Neuronal stem cell (in vitro differentiated cells): ENCODE measurements at regions not wholly inside any gene's neighbourhood (a gene's known extent, or its start where the extent isn't known, plus 50 kb on each side); places are given as distances from the start of the nearest gene placed in this dataset.

ENCODE experiments used
- DNase-seq: peaks from one replicate; pipeline ENCODE4 v3.0.0-alpha.2; 2013; ENCODE audit warnings: low spot score
- H2AFZ ChIP-seq: one replicate; pipeline ENCODE4 v1.6.1; 2013; ENCODE audit warnings: mild to moderate bottlenecking, low read length, inconsistent platforms
- H2AK5ac ChIP-seq: 2 replicates; pipeline ENCODE4 v1.6.1; 2013; ENCODE audit warnings: low read depth, mild to moderate bottlenecking, inconsistent platforms, low read length, moderate library complexity, mixed read lengths
- H2BK120ac ChIP-seq: 2 replicates; pipeline ENCODE4 v1.6.1; 2013; ENCODE audit warnings: low read depth, mild to moderate bottlenecking, inconsistent platforms, low read length, moderate library complexity, mixed read lengths
- H2BK12ac ChIP-seq: one replicate; pipeline ENCODE4 v1.6.1; 2013; ENCODE audit warnings: low read length, inconsistent platforms
- H2BK15ac ChIP-seq: 2 replicates; pipeline ENCODE4 v1.6.1; 2013; ENCODE audit warnings: mild to moderate bottlenecking, low read length, inconsistent platforms, mixed read lengths
- H2BK5ac ChIP-seq: one replicate; pipeline ENCODE4 v1.6.1; 2013; ENCODE audit warnings: inconsistent platforms, mild to moderate bottlenecking, low read length, moderate library complexity
- H3K14ac ChIP-seq: one replicate; pipeline ENCODE4 v1.6.1; 2013; ENCODE audit warnings: low read length, inconsistent platforms
- H3K18ac ChIP-seq: 2 replicates; pipeline ENCODE4 v1.6.1; 2013; ENCODE audit warnings: low read length, inconsistent platforms
- H3K23ac ChIP-seq: 2 replicates; pipeline ENCODE4 v1.6.1; 2013; ENCODE audit warnings: low read depth, mild to moderate bottlenecking, mixed read lengths, low read length, inconsistent platforms; ENCODE audit not compliant: poor library complexity
- H3K27ac ChIP-seq: replicated peaks from 3 replicates; pipeline ENCODE4 v1.5.1; 2013; ENCODE audit warnings: low read length, inconsistent platforms
- H3K27me3 ChIP-seq, 3 experiments: 2 replicates each; pipeline ENCODE4 v1.6.1; 2013; ENCODE audit warnings: low read length in 3 of 3, mild to moderate bottlenecking in 2 of 3, inconsistent platforms in 1 of 3, low read depth in 1 of 3, mixed read lengths in 1 of 3, moderate library complexity in 1 of 3; ENCODE audit not compliant: control insufficient read depth in 3 of 3, insufficient read depth in 3 of 3
- H3K36me3 ChIP-seq, 2 donors: replicated peaks in 1 of 2; 2 replicates each; pipeline ENCODE4 v1.6.1; 2013; ENCODE audit warnings: low read length in 2 of 2; ENCODE audit not compliant: control insufficient read depth in 2 of 2, insufficient read depth in 2 of 2
- H3K4ac ChIP-seq: 2 replicates; pipeline ENCODE4 v1.6.1; 2013; ENCODE audit warnings: inconsistent platforms, mild to moderate bottlenecking, low read length, moderate library complexity
- H3K4me1 ChIP-seq, 2 donors: 1 replicate in 1 of 2; 2 replicates in 1 of 2; pipeline ENCODE4 v1.6.1; 2013; ENCODE audit warnings: low read length in 2 of 2, low read depth in 1 of 2; ENCODE audit not compliant: control insufficient read depth in 2 of 2, insufficient read depth in 1 of 2
- H3K4me2 ChIP-seq: one replicate; pipeline ENCODE4 v1.6.1; 2013; ENCODE audit warnings: mild to moderate bottlenecking, low read length, inconsistent platforms; ENCODE audit not compliant: insufficient read depth, poor library complexity, severe bottlenecking
- H3K4me3 ChIP-seq, 2 donors: 2 replicates each; pipeline ENCODE4 v1.5.1; 2013; ENCODE audit warnings: low read length in 2 of 2, mild to moderate bottlenecking in 2 of 2, inconsistent platforms in 1 of 2, moderate library complexity in 1 of 2
- H3K79me1 ChIP-seq: one replicate; pipeline ENCODE4 v1.6.1; 2013; ENCODE audit warnings: low read depth, mild to moderate bottlenecking, inconsistent platforms, low read length, moderate library complexity
- H3K9ac ChIP-seq: one replicate; pipeline ENCODE4 v1.6.1; 2013; ENCODE audit warnings: mild to moderate bottlenecking, low read depth, low read length, inconsistent platforms; ENCODE audit not compliant: poor library complexity
- H3K9me3 ChIP-seq, 2 donors: replicated peaks in 1 of 2; 2 replicates each; pipeline versions ENCODE3 to v1.6.1; 2013; ENCODE audit warnings: low read length in 2 of 2, mild to moderate bottlenecking in 2 of 2, inconsistent platforms in 1 of 2, low read depth in 1 of 2, mixed read lengths in 1 of 2, moderate library complexity in 1 of 2; ENCODE audit not compliant: control insufficient read depth in 2 of 2, insufficient read depth in 1 of 2
- H4K8ac ChIP-seq: one replicate; pipeline ENCODE4 v1.6.1; 2013; ENCODE audit warnings: low read depth, mild to moderate bottlenecking, inconsistent platforms, low read length, moderate library complexity
- H4K91ac ChIP-seq: one replicate; pipeline ENCODE4 v1.6.1; 2013; ENCODE audit warnings: low read length, low read depth, mild to moderate bottlenecking, inconsistent platforms; ENCODE audit not compliant: poor library complexity
- WGBS, 2 donors: extraction: QIAGEN DNeasy Blood & Tissue Kit; methylation state at CpG; one replicate each; pipeline ENCODE4 v1.1.7; 2013; ENCODE audit warnings: missing lambda C conversion rate in 2 of 2, mixed read lengths in 1 of 2; ENCODE audit not compliant: insufficient read length in 2 of 2, insufficient replicate concordance in 1 of 2; ENCODE audit errors: extremely low coverage in 2 of 2; 5-methylcytosine and 5-hydroxymethylcytosine counted together

DNA sequence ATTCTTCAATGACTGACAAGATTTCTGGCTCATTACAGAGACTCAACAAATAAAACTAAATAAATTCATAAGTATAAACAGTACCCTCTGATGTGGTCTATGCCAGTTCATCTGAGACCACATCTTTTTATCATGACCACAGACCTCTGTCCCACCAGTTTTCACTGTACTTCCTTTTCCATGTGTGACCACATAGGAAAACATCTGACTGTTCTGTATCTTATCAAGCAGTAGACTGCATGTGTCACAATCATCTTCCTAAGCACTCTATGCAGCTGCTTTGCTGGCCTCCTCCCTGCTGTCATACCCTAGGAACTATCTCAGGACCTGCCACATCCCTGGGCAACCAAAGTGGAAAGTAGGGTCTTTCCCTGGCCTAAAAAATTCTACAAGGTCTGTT, 205.0 kb upstream of the ZNF462 start:
- no peaks in the 10 kb centered on the region for H3K79me1 ChIP-seq
- H2BK120ac ChIP-seq, result no peak overlapping the region
- no peaks in the 10 kb centered on the region for H3K27me3 ChIP-seq
- no peak overlapping the region for H2AK5ac ChIP-seq
- no peak overlapping the region for H2BK12ac ChIP-seq
- H3K36me3 ChIP-seq, result no peaks in the 10 kb centered on the region
- H3K4me1 ChIP-seq, result no peaks in the 10 kb centered on the region
- no peak overlapping the region for H3K4ac ChIP-seq
- no peak overlapping the region for H4K8ac ChIP-seq
- H3K4me3 ChIP-seq, result no peak overlapping the region
- H3K9me3 ChIP-seq, result no peaks in the 10 kb centered on the region
- no peak overlapping the region for H3K14ac ChIP-seq
- H4K91ac ChIP-seq, result no peak overlapping the region
- no peak overlapping the region for H2BK5ac ChIP-seq
- H3K27ac ChIP-seq, result no peak overlapping the region
- DNase-seq, result no peak
- H2BK15ac ChIP-seq, result no peak overlapping the region
- H3K23ac ChIP-seq, result no peak overlapping the region
- no peak overlapping the region for H2AFZ ChIP-seq
- H3K4me2 ChIP-seq, result no peak overlapping the region
- no peak overlapping the region for H3K9ac ChIP-seq
- no peak overlapping the region for H3K18ac ChIP-seq

DNA sequence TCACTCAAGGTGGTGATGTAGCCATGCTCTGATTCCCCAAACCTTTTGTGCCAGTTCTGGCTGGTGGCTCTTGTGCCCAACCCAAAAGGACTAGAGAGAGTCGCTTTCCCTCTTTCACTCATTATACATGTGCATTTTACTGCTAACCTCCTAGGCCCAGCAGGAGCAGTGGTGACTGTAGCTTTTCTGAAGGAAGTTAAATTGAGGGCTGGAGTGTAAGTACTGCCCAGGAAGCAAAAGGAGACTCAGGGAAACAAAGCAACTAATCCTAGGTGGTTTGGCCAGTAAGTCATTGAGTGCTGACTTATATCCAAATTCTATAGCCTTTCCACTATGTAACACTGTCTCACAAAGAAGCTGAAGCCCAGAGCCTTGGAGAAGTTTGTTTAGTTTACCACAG, 194.4 kb upstream of the ZNF462 start:
- Histone ChIP-seq H3K4me3 (no peak overlapping the region), H3K79me1 (no peaks in the 10 kb centered on the region), H2BK15ac (no peak overlapping the region), H3K27ac (no peak overlapping the region), H3K4me2 (no peak overlapping the region), H3K4me1 (peaks cover 2% of the 10 kb centered on the region in 2 donors), H2BK120ac (no peak overlapping the region), H2BK5ac (no peak overlapping the region), H3K9ac (no peak overlapping the region), H3K14ac (no peak overlapping the region), H2BK12ac (no peak overlapping the region), H3K36me3 (no peaks in the 10 kb centered on the region), H4K8ac (no peak overlapping the region), H3K18ac (no peak overlapping the region), H3K9me3 (no peaks in the 10 kb centered on the region), H3K23ac (no peak overlapping the region), H2AFZ (peak overlapping the region; percentile 62), H4K91ac (no peak overlapping the region), H2AK5ac (no peak overlapping the region), H3K4ac (no peak overlapping the region), H3K27me3 (no peaks in the 10 kb centered on the region)
- DNase-seq, result no peak
- no CpG with 5 or more reads among the region's 1 CpG for WGBS, 2 donors

DNA sequence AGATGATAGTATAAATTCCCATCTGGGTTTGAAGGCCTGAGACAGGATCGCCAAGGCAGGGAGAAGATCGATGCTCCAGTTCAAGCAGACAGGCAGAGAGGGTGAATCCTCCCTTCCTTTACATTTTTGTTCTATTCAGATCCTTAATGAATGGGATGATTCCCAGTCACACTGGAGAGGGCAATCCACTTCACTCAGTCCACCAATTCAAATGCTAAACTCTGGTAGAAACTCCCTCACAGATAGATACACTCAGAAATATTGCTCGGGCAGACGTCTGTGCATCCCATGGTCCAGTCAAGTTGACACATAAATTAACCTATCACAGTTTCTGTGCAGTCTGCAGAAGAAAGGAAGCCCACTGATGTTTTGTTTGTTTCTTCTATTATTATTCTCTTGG, 193.1 kb upstream of the ZNF462 start:
- WGBS, 2 donors, result no CpG with 5 or more reads among the region's 4 CpGs
- no peaks in the 10 kb centered on the region for H3K79me1 ChIP-seq

DNA sequence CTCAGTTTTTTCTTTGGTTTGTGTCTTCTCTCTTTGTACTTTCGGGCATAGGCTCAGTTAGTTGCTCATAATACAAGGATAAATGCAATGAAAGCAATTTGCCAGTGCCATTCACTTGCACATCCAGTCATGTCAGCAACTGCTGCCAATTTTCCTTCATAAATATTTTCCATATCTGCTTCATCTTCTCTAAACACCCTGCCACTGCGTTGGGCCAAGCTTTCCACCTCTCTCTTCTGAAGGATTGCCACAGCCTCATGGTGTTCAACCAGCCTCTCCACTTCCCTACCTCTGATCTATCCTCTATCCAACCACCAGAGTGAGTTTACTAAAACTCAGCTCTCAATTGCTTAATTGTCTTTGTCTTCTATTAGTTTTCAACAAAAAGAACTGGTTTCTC, 192.5 kb upstream of the ZNF462 start:
- no peak for DNase-seq

More for the DNA sequence above, 193.1 kb upstream of the ZNF462 start:
- H3K36me3 ChIP-seq, result no peaks in the 10 kb centered on the region
- H3K23ac ChIP-seq, result no peak overlapping the region
- H2AK5ac ChIP-seq, result no peak overlapping the region
- no peak overlapping the region for H3K27ac ChIP-seq
- H2AFZ ChIP-seq, result peak overlapping the region; percentile 31
- no peaks in the 10 kb centered on the region for H3K9me3 ChIP-seq
- no peak for DNase-seq
- H3K27me3 ChIP-seq, result no peaks in the 10 kb centered on the region
- peaks cover 2% of the 10 kb centered on the region in 2 donors for H3K4me1 ChIP-seq
- H4K8ac ChIP-seq, result no peak overlapping the region
- no peak overlapping the region for H2BK12ac ChIP-seq
- H3K18ac ChIP-seq, result no peak overlapping the region
- H3K14ac ChIP-seq, result no peak overlapping the region
- no peak overlapping the region for H2BK5ac ChIP-seq
- no peak overlapping the region for H3K4ac ChIP-seq
- no peak overlapping the region for H4K91ac ChIP-seq
- no peak overlapping the region for H3K4me2 ChIP-seq
- H2BK15ac ChIP-seq, result no peak overlapping the region
- H3K4me3 ChIP-seq, result no peak overlapping the region
- no peak overlapping the region for H2BK120ac ChIP-seq
- no peak overlapping the region for H3K9ac ChIP-seq

More for the DNA sequence above, 192.5 kb upstream of the ZNF462 start:
- WGBS, 2 donors, result no CpG with 5 or more reads among the region's 2 CpGs
- Histone ChIP-seq H3K4me1 (peaks cover 2% of the 10 kb centered on the region in 2 donors), H3K79me1 (no peaks in the 10 kb centered on the region), H3K9ac (no peak overlapping the region), H3K9me3 (no peaks in the 10 kb centered on the region), H3K4ac (no peak overlapping the region), H2BK15ac (no peak overlapping the region), H2AFZ (no peak overlapping the region), H3K27me3 (no peaks in the 10 kb centered on the region), H2BK120ac (no peak overlapping the region), H2BK12ac (no peak overlapping the region), H3K14ac (no peak overlapping the region), H3K23ac (no peak overlapping the region), H3K36me3 (no peaks in the 10 kb centered on the region), H3K27ac (no peak overlapping the region), H3K4me2 (no peak overlapping the region), H4K8ac (no peak overlapping the region), H3K18ac (no peak overlapping the region), H4K91ac (no peak overlapping the region), H2BK5ac (no peak overlapping the region), H3K4me3 (no peak overlapping the region), H2AK5ac (no peak overlapping the region)
